Activated T-helper 17 cell treated with anti-CD3 and anti-CD28 coated beads, Interleukin-2, amount 50 U/mL, for 72 hours (primary cell): ENCODE measurements at regions not wholly inside any gene's neighbourhood (a gene's known extent, or its start where the extent isn't known, plus 50 kb on each side); places are given as distances from the start of the nearest gene placed in this dataset.
A peak's percentile ranks its signal among the peaks of the same experiment; 100 is the strongest.

Experiments
- ATAC-seq: fragments of 150-1000 bp; cut with Tn5 transposase; replicated peaks from 2 replicates; pipeline ENCODE4 v1.10.0; 2021; ENCODE audit warnings: mild to moderate bottlenecking, moderate library complexity
- H3K27ac Mint-ChIP-seq: one replicate; pipeline ENCODE4 v1.8.0; 2022; ENCODE audit warnings: mixed read lengths
- H3K27me3 Mint-ChIP-seq: one replicate; pipeline ENCODE4 v1.8.0; 2022; ENCODE audit warnings: mixed read lengths
- H3K36me3 Mint-ChIP-seq: one replicate; pipeline ENCODE4 v1.8.0; 2022; ENCODE audit warnings: low read depth, mild to moderate bottlenecking, mixed read lengths
- H3K4me1 Mint-ChIP-seq: one replicate; pipeline ENCODE4 v1.8.0; 2022; ENCODE audit warnings: mixed read lengths
- H3K4me3 Mint-ChIP-seq: one replicate; pipeline ENCODE4 v1.8.0; 2022; ENCODE audit warnings: mild to moderate bottlenecking, mixed read lengths
- H3K9me3 Mint-ChIP-seq: one replicate; pipeline ENCODE4 v1.8.0; 2022; ENCODE audit warnings: mixed read lengths

- no peak overlapping the region for H3K4me3 Mint-ChIP-seq
- no peak for ATAC-seq
- H3K36me3 Mint-ChIP-seq: no peaks in the 10 kb centered on the region
- no peaks in the 10 kb centered on the region for H3K9me3 Mint-ChIP-seq
- H3K27me3 Mint-ChIP-seq: no peaks in the 10 kb centered on the region
- no peak overlapping the region for H3K27ac Mint-ChIP-seq
- no peaks in the 10 kb centered on the region for H3K4me1 Mint-ChIP-seq
These were observed 149.7 kb upstream of the VANGL1 start for GRCh38 chr1:115492019-115492595.

GRCh38 chr1:115491298-115492018, 150.3 kb upstream of the VANGL1 start:
- Mint-ChIP-seq H3K27ac (no peak overlapping the region), H3K36me3 (no peaks in the 10 kb centered on the region), H3K4me1 (no peaks in the 10 kb centered on the region), H3K27me3 (no peaks in the 10 kb centered on the region), H3K4me3 (no peak overlapping the region), H3K9me3 (no peaks in the 10 kb centered on the region)
- no peak for ATAC-seq

GRCh38 chr1:115479055-115479482, 141.0 kb upstream of the NGF start:
- Mint-ChIP-seq H3K4me3 (no peak overlapping the region), H3K9me3 (no peaks in the 10 kb centered on the region), H3K4me1 (no peaks in the 10 kb centered on the region), H3K36me3 (no peaks in the 10 kb centered on the region), H3K27ac (no peak overlapping the region), H3K27me3 (peaks cover 22% of the 10 kb centered on the region)
- ATAC-seq: no peak

GRCh38 chr1:115477071-115477470, 139.0 kb upstream of the NGF start:
- Mint-ChIP-seq H3K4me1 (no peaks in the 10 kb centered on the region), H3K36me3 (no peaks in the 10 kb centered on the region), H3K27ac (no peak overlapping the region), H3K27me3 (peaks cover 28% of the 10 kb centered on the region), H3K4me3 (no peak overlapping the region), H3K9me3 (no peaks in the 10 kb centered on the region)
- ATAC-seq: no peak

- ATAC-seq: no peak
- H3K27me3 Mint-ChIP-seq: peaks cover 30% of the 10 kb centered on the region
- H3K36me3 Mint-ChIP-seq: no peaks in the 10 kb centered on the region
These were observed 138.6 kb upstream of the NGF start for GRCh38 chr1:115476616-115477015.

GRCh38 chr1:115475901-115476300, 137.9 kb upstream of the NGF start:
- Mint-ChIP-seq H3K27me3 (peaks cover 30% of the 10 kb centered on the region), H3K4me1 (no peaks in the 10 kb centered on the region), H3K4me3 (no peak overlapping the region), H3K9me3 (no peaks in the 10 kb centered on the region), H3K36me3 (no peaks in the 10 kb centered on the region), H3K27ac (no peak overlapping the region)
- ATAC-seq: no peak

More at GRCh38 chr1:115476616-115477015, 138.6 kb upstream of the NGF start:
- Mint-ChIP-seq H3K27ac (no peak overlapping the region), H3K9me3 (no peaks in the 10 kb centered on the region), H3K4me1 (no peaks in the 10 kb centered on the region), H3K4me3 (no peak overlapping the region)

- no peak overlapping the region for H3K4me3 Mint-ChIP-seq
- no peaks in the 10 kb centered on the region for H3K4me1 Mint-ChIP-seq
- H3K27me3 Mint-ChIP-seq: peaks cover 30% of the 10 kb centered on the region
- ATAC-seq: no peak
- H3K27ac Mint-ChIP-seq: no peak overlapping the region
- no peaks in the 10 kb centered on the region for H3K36me3 Mint-ChIP-seq
- H3K9me3 Mint-ChIP-seq: no peaks in the 10 kb centered on the region
These were observed 137.2 kb upstream of the NGF start for GRCh38 chr1:115475252-115475651.

- ATAC-seq: no peak
- H3K4me3 Mint-ChIP-seq: no peak overlapping the region
- H3K27ac Mint-ChIP-seq: no peak overlapping the region
- no peaks in the 10 kb centered on the region for H3K4me1 Mint-ChIP-seq
- H3K36me3 Mint-ChIP-seq: no peaks in the 10 kb centered on the region
- peaks cover 26% of the 10 kb centered on the region for H3K27me3 Mint-ChIP-seq
- H3K9me3 Mint-ChIP-seq: no peaks in the 10 kb centered on the region
These were observed 136.0 kb upstream of the NGF start for GRCh38 chr1:115473986-115474565.

- H3K9me3 Mint-ChIP-seq: no peaks in the 10 kb centered on the region
- no peaks in the 10 kb centered on the region for H3K36me3 Mint-ChIP-seq
- peaks cover 20% of the 10 kb centered on the region for H3K27me3 Mint-ChIP-seq
These were observed 131.8 kb upstream of the NGF start for GRCh38 chr1:115469703-115470476.

GRCh38 chr1:115467790-115468189, 129.7 kb upstream of the NGF start:
- no peaks in the 10 kb centered on the region for H3K9me3 Mint-ChIP-seq
- ATAC-seq: no peak
- no peak overlapping the region for H3K4me3 Mint-ChIP-seq
- H3K4me1 Mint-ChIP-seq: no peaks in the 10 kb centered on the region
- no peaks in the 10 kb centered on the region for H3K36me3 Mint-ChIP-seq
- H3K27me3 Mint-ChIP-seq: peaks cover 5% of the 10 kb centered on the region
- no peak overlapping the region for H3K27ac Mint-ChIP-seq

More at GRCh38 chr1:115469703-115470476, 131.8 kb upstream of the NGF start:
- Mint-ChIP-seq H3K4me1 (no peaks in the 10 kb centered on the region), H3K4me3 (no peak overlapping the region), H3K27ac (no peak overlapping the region)
- ATAC-seq: peak; percentile 54

GRCh38 chr1:115467196-115467595, 129.1 kb upstream of the NGF start:
- Mint-ChIP-seq H3K27ac (no peak overlapping the region), H3K4me3 (no peak overlapping the region), H3K27me3 (peaks cover 3% of the 10 kb centered on the region), H3K9me3 (no peaks in the 10 kb centered on the region), H3K4me1 (no peaks in the 10 kb centered on the region), H3K36me3 (no peaks in the 10 kb centered on the region)
- ATAC-seq: no peak

GRCh38 chr1:115466433-115466832, 128.4 kb upstream of the NGF start:
- Mint-ChIP-seq H3K27ac (no peak overlapping the region), H3K9me3 (no peaks in the 10 kb centered on the region), H3K4me3 (no peak overlapping the region), H3K27me3 (no peaks in the 10 kb centered on the region), H3K4me1 (no peaks in the 10 kb centered on the region), H3K36me3 (no peaks in the 10 kb centered on the region)
- ATAC-seq: no peak

- Mint-ChIP-seq H3K36me3 (no peaks in the 10 kb centered on the region), H3K4me3 (no peak overlapping the region), H3K4me1 (no peaks in the 10 kb centered on the region), H3K27ac (no peak overlapping the region), H3K27me3 (no peaks in the 10 kb centered on the region), H3K9me3 (no peaks in the 10 kb centered on the region)
- ATAC-seq: no peak
These were observed 127.8 kb upstream of the NGF start for GRCh38 chr1:115465802-115466363.

GRCh38 chr1:115463347-115463746, 125.3 kb upstream of the NGF start:
- Mint-ChIP-seq H3K4me3 (no peak overlapping the region), H3K27ac (no peak overlapping the region), H3K36me3 (no peaks in the 10 kb centered on the region), H3K9me3 (no peaks in the 10 kb centered on the region), H3K4me1 (no peaks in the 10 kb centered on the region), H3K27me3 (peaks cover 4% of the 10 kb centered on the region)
- ATAC-seq: no peak
